A549 (cell line): ENCODE measurements at regions not wholly inside any gene's neighbourhood (a gene's known extent, or its start where the extent isn't known, plus 50 kb on each side); places are given as distances from the start of the nearest gene placed in this dataset.

Source experiments
- ATAC-seq, 2 experiments: fragments of 200-7000 bp in 1 of 2; fragments of >200 bp in 1 of 2; cut with Nextera tagmentation in 1 of 2; cut with Tn5 transposase in 1 of 2; 3 replicates each; pipeline versions ENCODE4 v1.8.0 to v1.9.1; 2018 to 2020; ENCODE audit warnings: mild to moderate bottlenecking in 1 of 2, moderate library complexity in 1 of 2
- CTCF ChIA-PET: fragments of 300-600 bp; sonication (Branson Sonifier 250); formaldehyde crosslinking; extraction: SDS; loops from one replicate; lab custom pipeline; 2021; ENCODE audit warnings: antibody characterized with exemption, inconsistent platforms; lab: Yijun Ruan, JAX
- POLR2A ChIA-PET: fragments of 350-600 bp; formaldehyde crosslinking; extraction: SDS; loops from one replicate; lab custom pipeline; 2021; ENCODE audit warnings: antibody characterized with exemption, inconsistent platforms; lab: Yijun Ruan, JAX
- DNase-seq, 2 experiments: peaks; one replicate each; pipeline versions ENCODE4 v3.0.0 to v3.0.0-alpha.2; 2011 to 2016; ENCODE audit warnings: low read depth in 1 of 2, low spot score in 1 of 2
- FAIRE-seq: peaks from 2 replicates; lab custom pipeline; 2011; peaks lifted over from hg19 to GRCh38; lab: Jason Lieb, UNC
- H3K27ac ChIP-seq, 2 experiments: fragments of >200 bp; sonication (Bioruptor Twin); formaldehyde crosslinking; 3 replicates each; pipeline ENCODE4 v1.5.1; 2016 to 2017
- H3K4me1 ChIP-seq: fragments of >200 bp; sonication (Bioruptor Twin); formaldehyde crosslinking; 3 replicates; pipeline ENCODE4 v1.6.1; 2016
- H3K4me2 ChIP-seq: fragments of >200 bp; sonication (Bioruptor Twin); formaldehyde crosslinking; 3 replicates; pipeline ENCODE4 v1.6.1; 2016
- H3K4me3 ChIP-seq: fragments of >200 bp; sonication (Bioruptor Twin); formaldehyde crosslinking; 3 replicates; pipeline ENCODE4 v1.5.1; 2016
- H3K9me3 ChIP-seq: fragments of >200 bp; sonication (Bioruptor Twin); formaldehyde crosslinking; 3 replicates; pipeline ENCODE4 v1.6.1; 2016
- BCL3 ChIP-seq: fragments of >200 bp; sonication (Bioruptor Twin); formaldehyde crosslinking; IDR thresholded peaks from 3 replicates; pipeline ENCODE4 v1.6.1; 2016
- CBX2 ChIP-seq: fragments of 200-600 bp; sonication (generic); IDR thresholded peaks from 2 replicates; pipeline ENCODE4 v1.6.1; 2016; ENCODE audit warnings: low read depth, mild to moderate bottlenecking, borderline replicate concordance
- CBX8 ChIP-seq: fragments of 200-600 bp; sonication (generic); IDR thresholded peaks from 2 replicates; pipeline ENCODE4 v1.6.1; 2016
- CEBPB ChIP-seq, 2 experiments: fragments of >200 bp in 1 of 2; sonication (Bioruptor Twin) in 1 of 2; formaldehyde crosslinking in 1 of 2; IDR thresholded peaks; 2 replicates each; pipeline ENCODE4 v1.6.1; 2012 to 2016
- EP300 ChIP-seq, 2 experiments: fragments of >200 bp; sonication (Bioruptor Twin); formaldehyde crosslinking; IDR thresholded peaks; 2 replicates in 1 of 2; 3 replicates in 1 of 2; pipeline ENCODE4 v1.6.1; 2016 to 2017
- FOSB ChIP-seq: fragments of 250-450 bp; sonication (Bioruptor Pico); IDR thresholded peaks from 2 replicates; pipeline ENCODE4 v1.5.0; 2020; ENCODE audit warnings: mild to moderate bottlenecking, moderate library complexity
- HOXA7 ChIP-seq: fragments of 250-450 bp; sonication (Bioruptor Pico); IDR thresholded peaks from 2 replicates; pipeline ENCODE4 v1.5.0; 2020; ENCODE audit warnings: mild to moderate bottlenecking, moderate library complexity
- HOXB13 ChIP-seq: fragments of 250-450 bp; sonication (Bioruptor Pico); IDR thresholded peaks from 2 replicates; pipeline ENCODE4 v1.5.0; 2020; ENCODE audit warnings: low read depth, mild to moderate bottlenecking, moderate library complexity
- JUN ChIP-seq, 2 experiments: fragments of >200 bp; sonication (Bioruptor Twin); formaldehyde crosslinking; IDR thresholded peaks; 2 replicates in 1 of 2; 3 replicates in 1 of 2; pipeline ENCODE4 v1.6.1; 2016 to 2017
- JUNB ChIP-seq: fragments of >200 bp; sonication (Bioruptor Twin); formaldehyde crosslinking; IDR thresholded peaks from 2 replicates; pipeline ENCODE4 v1.6.1; 2016
- MAZ ChIP-seq: fragments of 150-350 bp; IDR thresholded peaks from 2 replicates; pipeline ENCODE4 v1.6.1; 2014; ENCODE audit warnings: antibody characterized with exemption, low read depth, low read length, borderline replicate concordance
- MYC ChIP-seq: IDR thresholded peaks from 2 replicates; pipeline ENCODE4 v1.6.1; 2012; ENCODE audit warnings: mild to moderate bottlenecking, inconsistent platforms, low read length, improper control_type of control experiment, borderline replicate concordance
- NFE2L2 ChIP-seq: fragments of 150-350 bp; conservative IDR thresholded peaks from 2 replicates; pipeline ENCODE4 v1.6.1; 2014; ENCODE audit warnings: low read length
- RAD21 ChIP-seq, 2 experiments: fragments of >200 bp in 1 of 2; sonication (Bioruptor Twin) in 1 of 2; formaldehyde crosslinking in 1 of 2; IDR thresholded peaks in 1 of 2; conservative IDR thresholded peaks in 1 of 2; 2 replicates in 1 of 2; 3 replicates in 1 of 2; pipeline ENCODE4 v1.6.1; 2012 to 2018; ENCODE audit warnings: inconsistent platforms in 1 of 2
- RARB ChIP-seq: fragments of 250-450 bp; sonication (Bioruptor Pico); IDR thresholded peaks from 2 replicates; pipeline ENCODE4 v1.8.0; 2021; ENCODE audit warnings: mild to moderate bottlenecking, moderate library complexity
- SREBF2 ChIP-seq: fragments of 450-650 bp; IDR thresholded peaks from 2 replicates; pipeline ENCODE4 v1.6.1; 2014; ENCODE audit warnings: mild to moderate bottlenecking, moderate library complexity
- TFCP2L1 ChIP-seq: fragments of 250-450 bp; sonication (Bioruptor Pico); IDR thresholded peaks from 2 replicates; pipeline ENCODE4 v1.5.0; 2021; ENCODE audit warnings: mild to moderate bottlenecking
- ZNF302 ChIP-seq: fragments of 250-450 bp; sonication (Bioruptor Pico); IDR thresholded peaks from 2 replicates; pipeline ENCODE4 v1.9.0; 2021; ENCODE audit warnings: inconsistent platforms, mild to moderate bottlenecking, moderate library complexity
- WGBS: methylation state at CpG from one replicate; pipeline ENCODE4 v1.1.6; 2017; ENCODE audit errors: missing lambda C conversion rate; 5-methylcytosine and 5-hydroxymethylcytosine counted together
- TF ChIP-seq, protein P1 (sequence below): fragments of >200 bp; sonication (Bioruptor Twin); formaldehyde crosslinking; IDR thresholded peaks from 3 replicates; pipeline ENCODE4 v1.5.1; 2016
- TF ChIP-seq, protein P2 (sequence below): IDR thresholded peaks from 2 replicates; pipeline ENCODE4 v1.6.1; 2012

DNA sequence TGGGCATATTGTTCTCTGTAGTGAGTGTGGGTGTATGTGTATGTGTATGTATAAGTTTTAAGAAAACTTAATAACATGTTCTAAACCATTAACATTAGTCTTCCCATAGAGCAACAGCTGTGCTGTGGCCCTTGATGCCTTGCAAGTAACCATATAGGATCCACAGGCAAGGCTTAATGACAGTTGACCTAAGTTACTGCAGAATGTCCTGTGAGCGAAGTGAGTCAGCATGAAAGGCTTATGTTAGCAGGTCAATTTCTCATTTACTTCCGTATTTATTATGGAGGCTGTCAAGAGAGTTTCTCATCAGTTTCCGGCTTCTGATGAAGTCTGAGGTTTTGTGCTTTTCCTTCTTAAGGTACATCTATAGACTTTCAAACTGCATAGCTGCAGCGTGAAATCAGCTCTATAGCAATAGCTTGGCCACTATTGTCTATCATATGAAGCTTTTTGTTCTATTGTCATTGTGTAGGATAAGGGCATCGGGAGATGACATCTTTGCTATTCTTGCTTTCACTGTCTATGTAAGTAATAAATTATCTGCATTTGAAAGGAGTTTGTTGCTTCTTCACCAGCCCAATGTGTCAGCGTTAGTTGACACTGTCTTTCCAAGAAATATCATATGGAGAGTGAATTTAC is 1153.4 kb upstream of the AGA start:
- DNase-seq (no peak), FAIRE-seq (no peak), ATAC-seq (no peak)
- H3K9me3 ChIP-seq, result no peaks in the 10 kb centered on the region
- CTCF ChIA-PET, result no interaction called here
- 24% methylated on average over 6 of the region's 6 CpGs for WGBS
- POLR2A ChIA-PET, result interaction anchor here (0.5 kb wide), 1 partner anchor 1688 kb away, joined by 3 read pairs; no protein-coding TSS in a partner anchor
- TF ChIP-seq, protein P1, sequence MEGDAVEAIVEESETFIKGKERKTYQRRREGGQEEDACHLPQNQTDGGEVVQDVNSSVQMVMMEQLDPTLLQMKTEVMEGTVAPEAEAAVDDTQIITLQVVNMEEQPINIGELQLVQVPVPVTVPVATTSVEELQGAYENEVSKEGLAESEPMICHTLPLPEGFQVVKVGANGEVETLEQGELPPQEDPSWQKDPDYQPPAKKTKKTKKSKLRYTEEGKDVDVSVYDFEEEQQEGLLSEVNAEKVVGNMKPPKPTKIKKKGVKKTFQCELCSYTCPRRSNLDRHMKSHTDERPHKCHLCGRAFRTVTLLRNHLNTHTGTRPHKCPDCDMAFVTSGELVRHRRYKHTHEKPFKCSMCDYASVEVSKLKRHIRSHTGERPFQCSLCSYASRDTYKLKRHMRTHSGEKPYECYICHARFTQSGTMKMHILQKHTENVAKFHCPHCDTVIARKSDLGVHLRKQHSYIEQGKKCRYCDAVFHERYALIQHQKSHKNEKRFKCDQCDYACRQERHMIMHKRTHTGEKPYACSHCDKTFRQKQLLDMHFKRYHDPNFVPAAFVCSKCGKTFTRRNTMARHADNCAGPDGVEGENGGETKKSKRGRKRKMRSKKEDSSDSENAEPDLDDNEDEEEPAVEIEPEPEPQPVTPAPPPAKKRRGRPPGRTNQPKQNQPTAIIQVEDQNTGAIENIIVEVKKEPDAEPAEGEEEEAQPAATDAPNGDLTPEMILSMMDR, result no peak
- TF ChIP-seq HOXB13 (CRISPR knock-in tag) (no peak), JUNB (no peak), MAZ (no peak), RARB (CRISPR knock-in tag) (no peak), JUN (IDR thresholded peaks at IDR 0.05) (no peak), CBX8 (no peak), BCL3 (no peak), CBX2 (no peak)
- no peak overlapping the region for H3K4me3 ChIP-seq
- H3K4me1 ChIP-seq, result no peaks in the 10 kb centered on the region
- H3K27ac ChIP-seq, result no peak overlapping the region
- H3K4me2 ChIP-seq, result no peak overlapping the region

- H3K9me3 ChIP-seq, result no peaks in the 10 kb centered on the region
- POLR2A ChIA-PET, result no interaction called here
- no peak for TF ChIP-seq SREBF2
- TF ChIP-seq HOXA7 (CRISPR knock-in tag), result no peak
- no peak for TF ChIP-seq TFCP2L1 (CRISPR knock-in tag)
- TF ChIP-seq ZNF302 (CRISPR knock-in tag), result no peak
- TF ChIP-seq NFE2L2, result no peak
- TF ChIP-seq EP300 (IDR thresholded peaks at IDR 0.05), result no peak
- TF ChIP-seq, protein P2, sequence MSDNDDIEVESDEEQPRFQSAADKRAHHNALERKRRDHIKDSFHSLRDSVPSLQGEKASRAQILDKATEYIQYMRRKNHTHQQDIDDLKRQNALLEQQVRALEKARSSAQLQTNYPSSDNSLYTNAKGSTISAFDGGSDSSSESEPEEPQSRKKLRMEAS, result no peak
- TF ChIP-seq, protein P1, result no peak
- TF ChIP-seq FOSB (CRISPR knock-in tag), result no peak
- TF ChIP-seq RAD21 (conservative IDR thresholded peaks at IDR 0.05 in 1 of 2, IDR thresholded peaks at IDR 0.05 in 1 of 2), result no peak
- no peak for TF ChIP-seq MYC
- no peak for TF ChIP-seq BCL3
- no peak for TF ChIP-seq CEBPB (IDR thresholded peaks at IDR 0.05)
- H3K27ac ChIP-seq, result no peak overlapping the region
- H3K4me2 ChIP-seq, result no peak overlapping the region
- 13% methylated on average over 1 of the region's 1 CpG for WGBS
- H3K4me3 ChIP-seq, result no peak overlapping the region
- no peak for DNase-seq
- no peaks in the 10 kb centered on the region for H3K4me1 ChIP-seq
- FAIRE-seq, result no peak
- CTCF ChIA-PET, result interaction anchor here (0.8 kb wide), 1 partner anchor 173 kb away, joined by 3 read pairs; no protein-coding TSS in a partner anchor
- no peak for ATAC-seq
Observed at GRCh38 chr4:178598672-178599071, 1156.4 kb upstream of the AGA start.
